ENCODE measurements at regions not wholly inside any gene's neighbourhood (a gene's known extent, or its start where the extent isn't known, plus 50 kb on each side); places are given as distances from the start of the nearest gene placed in this dataset.

DNA sequence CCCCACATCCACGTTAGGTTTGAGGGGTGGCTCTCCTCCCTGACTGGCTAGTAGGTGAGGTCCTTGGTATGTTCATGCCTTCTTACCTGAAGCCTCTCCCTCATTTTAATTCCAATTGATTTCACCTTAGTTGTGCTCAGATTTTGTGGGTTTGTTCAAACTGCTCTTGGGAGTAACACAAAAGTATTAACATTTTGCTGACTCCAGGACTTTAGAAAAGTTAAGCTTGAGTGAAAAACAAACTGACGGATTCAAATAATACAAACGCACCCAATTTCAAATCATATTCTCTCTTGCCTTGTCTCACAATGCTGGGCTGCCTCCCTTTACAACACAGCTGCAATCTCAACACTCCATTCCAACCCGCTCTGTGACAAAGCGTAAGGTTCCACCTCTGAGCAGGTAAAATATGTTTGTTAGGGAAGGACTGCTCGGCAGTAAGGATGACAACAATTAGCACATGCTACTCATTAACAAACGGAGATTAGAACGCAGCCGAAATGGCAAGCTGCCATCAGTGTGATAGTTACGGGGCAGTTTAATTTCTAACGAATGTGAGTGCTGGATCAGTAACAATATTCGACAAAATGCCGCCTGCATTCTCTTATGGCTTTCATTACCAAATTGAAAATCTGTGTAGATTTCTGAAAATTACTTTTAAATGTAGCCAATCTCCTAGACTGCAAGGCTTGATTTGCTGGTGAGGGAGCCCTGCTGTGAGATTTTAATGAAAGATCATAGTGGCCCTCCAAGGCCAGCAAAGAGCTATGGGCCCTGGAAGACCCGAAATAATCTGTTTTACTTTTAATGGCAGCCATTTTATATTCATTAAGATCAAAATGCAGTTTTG lies 730.6 kb upstream of the FANCL start:
- no peaks in the 10 kb centered on the region for H3K9me2 ChIP-seq (ENCODE audit: insufficient read depth, low read length)
- TF ChIP-seq POLR2AphosphoS5 (IDR thresholded peaks at IDR 0.05) (no peak), TAF1 (IDR thresholded peaks at IDR 0.05; ENCODE audit: low read depth) (no peak), MXI1 (conservative IDR thresholded peaks at IDR 0.05; ENCODE audit: poor library complexity, severe bottlenecking) (no peak), EP300 (conservative IDR thresholded peaks at IDR 0.05; ENCODE audit: poor library complexity, severe bottlenecking) (no peak), RAD21 (conservative IDR thresholded peaks at IDR 0.05) (no peak), SMC3 (conservative IDR thresholded peaks at IDR 0.05; ENCODE audit: poor library complexity) (no peak), EZH2 (IDR thresholded peaks at IDR 0.05; ENCODE audit: borderline replicate concordance, insufficient read depth, low read length, poor library complexity, severe bottlenecking) (no peak)
- TF ChIP-seq, protein P1, sequence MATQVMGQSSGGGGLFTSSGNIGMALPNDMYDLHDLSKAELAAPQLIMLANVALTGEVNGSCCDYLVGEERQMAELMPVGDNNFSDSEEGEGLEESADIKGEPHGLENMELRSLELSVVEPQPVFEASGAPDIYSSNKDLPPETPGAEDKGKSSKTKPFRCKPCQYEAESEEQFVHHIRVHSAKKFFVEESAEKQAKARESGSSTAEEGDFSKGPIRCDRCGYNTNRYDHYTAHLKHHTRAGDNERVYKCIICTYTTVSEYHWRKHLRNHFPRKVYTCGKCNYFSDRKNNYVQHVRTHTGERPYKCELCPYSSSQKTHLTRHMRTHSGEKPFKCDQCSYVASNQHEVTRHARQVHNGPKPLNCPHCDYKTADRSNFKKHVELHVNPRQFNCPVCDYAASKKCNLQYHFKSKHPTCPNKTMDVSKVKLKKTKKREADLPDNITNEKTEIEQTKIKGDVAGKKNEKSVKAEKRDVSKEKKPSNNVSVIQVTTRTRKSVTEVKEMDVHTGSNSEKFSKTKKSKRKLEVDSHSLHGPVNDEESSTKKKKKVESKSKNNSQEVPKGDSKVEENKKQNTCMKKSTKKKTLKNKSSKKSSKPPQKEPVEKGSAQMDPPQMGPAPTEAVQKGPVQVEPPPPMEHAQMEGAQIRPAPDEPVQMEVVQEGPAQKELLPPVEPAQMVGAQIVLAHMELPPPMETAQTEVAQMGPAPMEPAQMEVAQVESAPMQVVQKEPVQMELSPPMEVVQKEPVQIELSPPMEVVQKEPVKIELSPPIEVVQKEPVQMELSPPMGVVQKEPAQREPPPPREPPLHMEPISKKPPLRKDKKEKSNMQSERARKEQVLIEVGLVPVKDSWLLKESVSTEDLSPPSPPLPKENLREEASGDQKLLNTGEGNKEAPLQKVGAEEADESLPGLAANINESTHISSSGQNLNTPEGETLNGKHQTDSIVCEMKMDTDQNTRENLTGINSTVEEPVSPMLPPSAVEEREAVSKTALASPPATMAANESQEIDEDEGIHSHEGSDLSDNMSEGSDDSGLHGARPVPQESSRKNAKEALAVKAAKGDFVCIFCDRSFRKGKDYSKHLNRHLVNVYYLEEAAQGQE (IDR thresholded peaks at IDR 0.05; ENCODE audit: borderline replicate concordance): no peak
- TF ChIP-seq, protein P2, sequence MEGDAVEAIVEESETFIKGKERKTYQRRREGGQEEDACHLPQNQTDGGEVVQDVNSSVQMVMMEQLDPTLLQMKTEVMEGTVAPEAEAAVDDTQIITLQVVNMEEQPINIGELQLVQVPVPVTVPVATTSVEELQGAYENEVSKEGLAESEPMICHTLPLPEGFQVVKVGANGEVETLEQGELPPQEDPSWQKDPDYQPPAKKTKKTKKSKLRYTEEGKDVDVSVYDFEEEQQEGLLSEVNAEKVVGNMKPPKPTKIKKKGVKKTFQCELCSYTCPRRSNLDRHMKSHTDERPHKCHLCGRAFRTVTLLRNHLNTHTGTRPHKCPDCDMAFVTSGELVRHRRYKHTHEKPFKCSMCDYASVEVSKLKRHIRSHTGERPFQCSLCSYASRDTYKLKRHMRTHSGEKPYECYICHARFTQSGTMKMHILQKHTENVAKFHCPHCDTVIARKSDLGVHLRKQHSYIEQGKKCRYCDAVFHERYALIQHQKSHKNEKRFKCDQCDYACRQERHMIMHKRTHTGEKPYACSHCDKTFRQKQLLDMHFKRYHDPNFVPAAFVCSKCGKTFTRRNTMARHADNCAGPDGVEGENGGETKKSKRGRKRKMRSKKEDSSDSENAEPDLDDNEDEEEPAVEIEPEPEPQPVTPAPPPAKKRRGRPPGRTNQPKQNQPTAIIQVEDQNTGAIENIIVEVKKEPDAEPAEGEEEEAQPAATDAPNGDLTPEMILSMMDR (IDR thresholded peaks at IDR 0.05; ENCODE audit: poor library complexity, severe bottlenecking): no peak

DNA sequence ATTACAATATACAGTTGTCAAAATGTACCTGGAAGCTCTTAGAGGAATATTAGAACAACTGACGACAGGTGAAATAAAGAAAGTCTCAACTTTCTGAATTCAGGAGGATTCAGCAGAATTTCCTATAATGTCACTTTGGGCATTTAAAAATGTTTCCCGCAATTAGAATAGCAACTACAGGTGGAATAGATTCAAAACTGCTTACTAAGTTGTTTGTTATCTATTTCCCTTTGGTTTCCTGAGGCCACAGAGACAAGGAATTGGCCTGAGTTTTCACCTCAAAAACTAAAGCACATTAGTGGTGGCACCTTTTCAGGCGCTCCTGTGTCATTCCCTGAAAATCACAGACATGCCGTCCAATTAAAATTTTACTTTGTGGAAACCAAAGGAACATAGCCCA lies 729.2 kb upstream of the FANCL start:
- Histone ChIP-seq H3K4me3 (ENCODE audit: low read length) (no peak overlapping the region), H3K9me3 (ENCODE audit: low read length) (no peaks in the 10 kb centered on the region), H3K9ac (ENCODE audit: low read length) (no peak overlapping the region), H3F3A (ENCODE audit: insufficient read depth, low read length, poor library complexity, severe bottlenecking) (no peaks in the 10 kb centered on the region), H3K4me2 (ENCODE audit: low read length) (no peak overlapping the region), H3K36me3 (ENCODE audit: insufficient read depth, low read length) (no peaks in the 10 kb centered on the region), H3K79me2 (replicated peaks; ENCODE audit: insufficient read depth, low read length) (no peaks in the 10 kb centered on the region), H2AFZ (ENCODE audit: low read depth, low read length) (no peak overlapping the region), H3K27ac (ENCODE audit: low read length) (no peak overlapping the region), H4K20me1 (ENCODE audit: insufficient read depth) (no peaks in the 10 kb centered on the region), H3K27me3 (ENCODE audit: insufficient read depth, low read depth, low read length) (no peaks in the 10 kb centered on the region), H3K9me2 (ENCODE audit: insufficient read depth, low read length) (no peaks in the 10 kb centered on the region)
- TF ChIP-seq MXI1 (conservative IDR thresholded peaks at IDR 0.05; ENCODE audit: poor library complexity, severe bottlenecking): no peak
- TF ChIP-seq, protein P2 (IDR thresholded peaks at IDR 0.05; ENCODE audit: poor library complexity, severe bottlenecking): no peak
- TF ChIP-seq, protein P1 (IDR thresholded peaks at IDR 0.05; ENCODE audit: borderline replicate concordance): no peak
- TF ChIP-seq SMC3 (conservative IDR thresholded peaks at IDR 0.05; ENCODE audit: poor library complexity): no peak
- no peak for TF ChIP-seq TAF1 (IDR thresholded peaks at IDR 0.05; ENCODE audit: low read depth)
- TF ChIP-seq RAD21 (conservative IDR thresholded peaks at IDR 0.05): no peak
- no peak for TF ChIP-seq EP300 (conservative IDR thresholded peaks at IDR 0.05; ENCODE audit: poor library complexity, severe bottlenecking)
- no peak for TF ChIP-seq EZH2 (IDR thresholded peaks at IDR 0.05; ENCODE audit: borderline replicate concordance, insufficient read depth, low read length, poor library complexity, severe bottlenecking)
- no peak for TF ChIP-seq POLR2AphosphoS5 (IDR thresholded peaks at IDR 0.05)

More for the DNA sequence above, 730.6 kb upstream of the FANCL start:
- Histone ChIP-seq H3K36me3 (ENCODE audit: insufficient read depth, low read length) (no peaks in the 10 kb centered on the region), H3F3A (ENCODE audit: insufficient read depth, low read length, poor library complexity, severe bottlenecking) (no peaks in the 10 kb centered on the region), H2AFZ (ENCODE audit: low read depth, low read length) (no peak overlapping the region), H3K4me2 (ENCODE audit: low read length) (no peak overlapping the region), H4K20me1 (ENCODE audit: insufficient read depth) (no peaks in the 10 kb centered on the region), H3K9ac (ENCODE audit: low read length) (no peak overlapping the region), H3K27ac (ENCODE audit: low read length) (no peak overlapping the region), H3K4me3 (ENCODE audit: low read length) (no peak overlapping the region), H3K9me3 (ENCODE audit: low read length) (no peaks in the 10 kb centered on the region), H3K79me2 (replicated peaks; ENCODE audit: insufficient read depth, low read length) (no peaks in the 10 kb centered on the region), H3K27me3 (ENCODE audit: insufficient read depth, low read depth, low read length) (no peaks in the 10 kb centered on the region)
